Glutamatergic neuron (in vitro differentiated cells): ENCODE measurements at regions not wholly inside any gene's neighbourhood (a gene's known extent, or its start where the extent isn't known, plus 50 kb on each side); places are given as distances from the start of the nearest gene placed in this dataset.

Experiments
- DNase-seq: peaks from one replicate; pipeline ENCODE4 v3.0.0; 2022
- H3K27ac Mint-ChIP-seq: one replicate; pipeline ENCODE4 v1.8.0; 2020; ENCODE audit warnings: mild to moderate bottlenecking, mixed read lengths, inconsistent platforms; ENCODE audit not compliant: unreplicated experiment
- H3K27me3 Mint-ChIP-seq: one replicate; pipeline ENCODE4 v1.8.0; 2020; ENCODE audit warnings: mild to moderate bottlenecking, moderate library complexity, mixed read lengths, inconsistent platforms; ENCODE audit not compliant: unreplicated experiment
- H3K36me3 Mint-ChIP-seq: one replicate; pipeline ENCODE4 v1.8.0; 2020; ENCODE audit warnings: mild to moderate bottlenecking, mixed read lengths, inconsistent platforms; ENCODE audit not compliant: unreplicated experiment
- H3K4me1 Mint-ChIP-seq: one replicate; pipeline ENCODE4 v1.8.0; 2020; ENCODE audit warnings: mild to moderate bottlenecking, low read depth, mixed read lengths, inconsistent platforms; ENCODE audit not compliant: unreplicated experiment
- H3K4me3 Mint-ChIP-seq: one replicate; pipeline ENCODE4 v1.8.0; 2020; ENCODE audit warnings: mild to moderate bottlenecking, mixed read lengths, inconsistent platforms; ENCODE audit not compliant: unreplicated experiment
- H3K9me3 Mint-ChIP-seq: one replicate; pipeline ENCODE4 v1.8.0; 2020; ENCODE audit warnings: mild to moderate bottlenecking, moderate library complexity, mixed read lengths, inconsistent platforms; ENCODE audit not compliant: unreplicated experiment
- CTCF ChIP-seq: fragments of 200-600 bp; sonication (generic); IDR thresholded peaks from one replicate; pipeline ENCODE4 v1.5.0; 2021; ENCODE audit not compliant: partially characterized antibody, unreplicated experiment

GRCh38 chr7:156533964-156534363 lies 106.6 kb upstream of the RNF32 start:
- H3K27me3 Mint-ChIP-seq: peaks cover 6% of the 10 kb centered on the region

GRCh38 chr7:156533420-156533819 lies 107.2 kb upstream of the RNF32 start:
- DNase-seq: no peak
- Mint-ChIP-seq H3K9me3 (no peaks in the 10 kb centered on the region), H3K27ac (no peak overlapping the region), H3K36me3 (peaks cover 5% of the 10 kb centered on the region), H3K4me3 (no peak overlapping the region), H3K4me1 (no peaks in the 10 kb centered on the region), H3K27me3 (peaks cover 6% of the 10 kb centered on the region)
- no peak for TF ChIP-seq CTCF

More at GRCh38 chr7:156533964-156534363, 106.6 kb upstream of the RNF32 start:
- Mint-ChIP-seq H3K4me3 (no peak overlapping the region), H3K36me3 (peaks cover 5% of the 10 kb centered on the region), H3K27ac (no peak overlapping the region), H3K4me1 (no peaks in the 10 kb centered on the region), H3K9me3 (no peaks in the 10 kb centered on the region)
- DNase-seq: no peak
- no peak for TF ChIP-seq CTCF

- no peaks in the 10 kb centered on the region for H3K36me3 Mint-ChIP-seq
- no peak overlapping the region for H3K4me3 Mint-ChIP-seq
- H3K4me1 Mint-ChIP-seq: no peaks in the 10 kb centered on the region
- no peaks in the 10 kb centered on the region for H3K9me3 Mint-ChIP-seq
- H3K27me3 Mint-ChIP-seq: peaks cover 1% of the 10 kb centered on the region
- H3K27ac Mint-ChIP-seq: no peak overlapping the region
- TF ChIP-seq CTCF: no peak
- DNase-seq: no peak
Observed at GRCh38 chr7:156532016-156532602, 108.5 kb upstream of the RNF32 start.

- DNase-seq: no peak
- peaks cover 1% of the 10 kb centered on the region for H3K27me3 Mint-ChIP-seq
- H3K27ac Mint-ChIP-seq: no peak overlapping the region
- H3K4me3 Mint-ChIP-seq: no peak overlapping the region
- H3K9me3 Mint-ChIP-seq: no peaks in the 10 kb centered on the region
- no peak for TF ChIP-seq CTCF
- H3K36me3 Mint-ChIP-seq: no peaks in the 10 kb centered on the region
- H3K4me1 Mint-ChIP-seq: no peaks in the 10 kb centered on the region
Observed at GRCh38 chr7:156529956-156530355, 110.6 kb upstream of the RNF32 start.

GRCh38 chr7:156527458-156527890 lies 113.1 kb upstream of the RNF32 start:
- no peak overlapping the region for H3K4me3 Mint-ChIP-seq
- H3K9me3 Mint-ChIP-seq: no peaks in the 10 kb centered on the region
- peaks cover 1% of the 10 kb centered on the region for H3K27me3 Mint-ChIP-seq
- no peak overlapping the region for H3K27ac Mint-ChIP-seq
- H3K4me1 Mint-ChIP-seq: no peaks in the 10 kb centered on the region
- no peak for DNase-seq
- no peak for TF ChIP-seq CTCF
- H3K36me3 Mint-ChIP-seq: no peaks in the 10 kb centered on the region
